ENCODE measurements at regions not wholly inside any gene's neighbourhood (a gene's known extent, or its start where the extent isn't known, plus 50 kb on each side); places are given as distances from the start of the nearest gene placed in this dataset.

- TF ChIP-seq ZNF274 (IDR thresholded peaks at IDR 0.05; ENCODE audit: borderline replicate concordance, extremely low read depth, low read length) (no peak), EP300 (IDR thresholded peaks at IDR 0.05; ENCODE audit: borderline replicate concordance in 1 of 2, low read depth in 2 of 2, low read length in 2 of 2) (no peak), CEBPB (IDR thresholded peaks at IDR 0.05; ENCODE audit: low read depth, low read length) (no peak), CHD1 (IDR thresholded peaks at IDR 0.05; ENCODE audit: low read depth, low read length) (no peak), MAX (IDR thresholded peaks at IDR 0.05) (no peak), KDM4A (IDR thresholded peaks at IDR 0.05; ENCODE audit: low read depth, low read length, severe bottlenecking) (no peak), TBP (IDR thresholded peaks at IDR 0.05; ENCODE audit: low read depth, low read length) (no peak)
Observed at GRCh38 chr17:13871261-13871660, 198.0 kb upstream of the COX10 start (continued).

All from H1 (cell line).